IPS-NIHi11 (cell line): ENCODE measurements at regions not wholly inside any gene's neighbourhood (a gene's known extent, or its start where the extent isn't known, plus 50 kb on each side); places are given as distances from the start of the nearest gene placed in this dataset.
"Not testable (repeated sequence)": the region's sequence is repeated elsewhere in the genome, so short reads cannot be mapped to it uniquely, and the experiment has no call there.

Source experiments
- DNase-seq: peaks from one replicate; pipeline ENCODE4 v3.0.0; 2012; ENCODE audit warnings: mixed read lengths, low spot score

DNA sequence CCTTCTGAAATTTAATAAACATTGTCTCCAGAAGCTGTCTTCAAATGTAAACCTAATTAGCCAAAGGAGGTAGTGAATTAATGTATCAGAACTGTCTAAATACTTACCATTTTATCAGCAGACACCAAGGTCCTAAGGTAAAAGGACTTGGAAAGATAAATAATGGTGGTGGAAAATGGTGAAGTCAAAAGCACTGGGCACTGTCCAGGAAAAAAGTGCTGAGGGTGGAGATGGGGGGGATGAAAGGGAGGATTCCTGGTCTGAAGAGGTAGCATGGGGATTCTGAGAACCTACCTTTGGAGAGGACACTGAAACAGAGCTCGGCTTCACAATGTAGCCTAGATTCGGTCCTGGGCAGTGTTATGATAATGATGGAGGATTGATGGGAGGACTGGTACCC, 149.0 kb upstream of the DPH6 start:
- DNase-seq: no peak

- no peak for DNase-seq
Measured at GRCh38 chr15:35696767-35697231, 150.8 kb upstream of the DPH6 start.

- DNase-seq: no peak
Measured at GRCh38 chr15:35697549-35698299, 151.8 kb upstream of the DPH6 start.

DNA sequence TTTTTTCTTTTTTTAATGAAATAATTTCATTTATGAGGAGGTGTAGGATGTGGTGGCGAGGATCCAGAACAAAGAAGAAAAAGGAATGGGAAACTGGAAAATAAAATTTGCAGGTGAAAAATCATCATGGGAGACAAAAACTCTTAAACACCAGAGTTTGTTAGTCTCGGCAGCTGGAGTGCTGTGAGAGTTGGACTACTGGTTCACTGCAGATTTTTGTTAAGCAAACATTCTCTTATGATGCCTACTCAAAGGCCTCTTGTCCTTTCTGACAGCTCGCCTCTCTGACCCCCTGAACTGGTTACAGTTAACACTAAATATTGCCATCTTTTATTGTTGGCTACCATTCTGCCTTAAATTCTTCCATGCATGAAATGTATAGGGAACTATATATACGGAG, 152.4 kb upstream of the DPH6 start:
- DNase-seq: no peak

DNA sequence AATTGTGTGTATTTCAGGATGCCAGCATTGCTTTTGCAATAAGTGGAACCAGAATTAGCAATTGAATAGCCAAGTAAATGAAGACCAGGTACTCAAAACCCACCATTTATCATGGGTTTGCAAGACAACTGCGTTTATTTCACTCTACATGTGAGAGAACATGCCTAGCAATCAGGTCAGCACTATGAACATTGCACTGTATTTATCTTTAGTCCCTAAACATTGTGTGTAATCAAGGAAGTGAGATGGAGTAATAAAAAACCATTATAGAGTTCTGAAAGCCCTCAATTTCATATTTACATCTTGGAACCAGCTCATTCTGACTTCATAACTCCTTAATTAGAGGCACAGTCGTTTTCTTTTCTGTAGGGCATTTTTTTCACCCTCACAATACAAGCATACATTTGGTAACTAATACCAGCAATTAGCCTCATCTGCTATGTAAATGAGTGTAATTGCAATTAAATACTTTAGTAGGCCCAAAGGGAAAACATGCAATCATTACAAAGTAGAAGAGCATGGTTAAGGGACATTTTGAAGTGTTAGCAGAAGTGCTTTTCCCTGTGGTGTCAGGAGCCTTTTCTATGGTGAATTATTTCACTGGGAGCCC, 153.1 kb upstream of the DPH6 start:
- DNase-seq: no peak

- DNase-seq: not testable (repeated sequence)
Measured at GRCh38 chr15:35700091-35700593, 154.2 kb upstream of the DPH6 start.

DNA sequence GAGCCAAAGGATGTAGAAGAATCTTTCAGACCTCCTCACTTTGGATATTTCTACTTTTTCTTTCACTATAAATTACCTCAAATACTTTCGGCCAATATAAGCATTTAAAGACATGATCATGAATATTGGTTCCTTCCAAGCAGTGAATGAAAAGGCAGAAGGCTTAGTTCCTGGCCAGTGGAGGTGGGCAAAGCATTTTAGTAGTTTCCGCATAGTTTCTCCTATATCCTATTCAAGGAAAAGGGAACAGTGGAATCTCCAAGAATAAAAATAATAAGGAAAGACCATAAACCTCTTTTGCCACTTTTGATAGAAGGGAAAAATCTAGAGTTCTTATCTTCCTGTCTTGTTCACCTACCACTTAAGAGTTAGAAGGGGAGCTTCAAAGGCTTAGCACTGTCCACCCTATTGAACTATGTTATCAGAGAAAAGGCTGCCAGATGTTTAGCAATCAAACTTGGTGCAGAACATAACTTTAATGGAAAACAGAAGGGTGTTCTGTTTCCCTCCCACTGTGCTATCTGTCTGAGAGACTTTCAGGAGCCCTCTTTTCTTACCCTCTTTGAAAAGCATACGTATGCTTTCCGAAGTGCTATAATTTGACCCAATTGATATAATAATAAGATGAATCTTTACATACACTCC, 155.6 kb upstream of the DPH6 start:
- DNase-seq: no peak

DNA sequence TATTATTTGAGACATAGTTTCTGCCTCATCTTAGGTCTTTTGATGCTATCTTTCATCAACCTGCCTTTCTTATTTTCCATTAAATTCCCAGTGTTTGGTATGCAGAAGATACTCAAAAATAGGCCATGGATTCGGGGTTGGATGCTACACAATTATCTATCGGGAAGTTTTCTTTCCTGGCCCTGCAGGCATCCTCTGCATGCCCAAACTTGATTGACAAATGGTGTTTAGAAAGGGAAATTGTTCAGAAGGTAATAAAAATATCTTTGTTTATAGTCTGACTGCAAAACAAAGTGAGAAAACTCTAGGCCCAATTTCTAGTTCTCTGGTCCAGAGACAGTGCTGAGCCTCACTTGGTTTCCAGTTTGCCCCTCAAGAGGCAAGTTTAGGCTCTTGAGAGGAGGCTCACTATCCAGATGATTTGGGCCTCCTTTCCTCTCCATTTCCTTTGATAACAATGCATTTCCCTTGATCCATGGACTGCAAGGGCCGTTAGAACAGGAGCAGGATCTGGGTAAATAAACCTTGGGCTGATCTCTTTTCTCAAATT, 157.1 kb upstream of the DPH6 start:
- no peak for DNase-seq

DNA sequence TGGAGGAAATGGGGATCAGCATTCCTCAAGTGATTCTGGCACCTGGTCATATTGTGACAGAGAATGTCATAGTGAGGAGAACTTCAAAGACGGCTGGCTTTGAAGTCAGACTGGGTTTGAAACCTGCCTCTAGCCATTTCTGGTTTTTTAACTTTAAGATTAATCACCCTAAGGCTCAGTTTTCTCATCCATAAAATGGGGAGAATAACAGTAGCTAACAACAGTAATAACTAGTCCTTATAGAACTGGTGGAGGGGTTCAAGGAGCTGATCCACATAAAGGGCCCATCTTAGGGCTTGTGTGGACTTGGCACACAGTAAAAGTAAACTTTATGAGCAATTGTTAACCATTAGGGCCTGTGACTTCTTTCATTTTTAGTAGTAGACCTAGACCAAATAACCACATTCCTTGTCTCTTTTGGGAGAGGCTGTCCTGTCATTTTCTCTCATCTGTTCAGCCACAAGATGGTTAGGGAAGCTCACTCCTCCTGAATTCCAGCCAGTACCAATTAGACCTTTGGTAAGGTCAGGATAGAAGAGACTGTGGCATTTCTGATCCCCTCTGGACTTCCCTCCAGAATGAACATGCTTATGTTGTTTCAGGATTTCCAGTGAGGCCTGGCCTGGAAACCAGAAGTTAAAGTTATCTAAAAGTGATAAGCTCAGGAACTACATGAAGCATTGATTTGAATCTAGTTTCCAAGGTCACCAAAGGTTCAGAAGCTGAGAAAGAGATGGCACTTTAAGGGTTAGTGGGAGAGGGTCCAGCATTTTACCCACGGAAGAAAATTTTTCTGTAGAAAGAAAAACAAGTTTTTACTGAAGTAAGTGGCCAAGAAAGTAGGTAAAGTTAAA, 159.3 kb upstream of the DPH6 start:
- no peak for DNase-seq

- DNase-seq: no peak
Measured at GRCh38 chr15:35705884-35706585, 160.1 kb upstream of the DPH6 start.

DNA sequence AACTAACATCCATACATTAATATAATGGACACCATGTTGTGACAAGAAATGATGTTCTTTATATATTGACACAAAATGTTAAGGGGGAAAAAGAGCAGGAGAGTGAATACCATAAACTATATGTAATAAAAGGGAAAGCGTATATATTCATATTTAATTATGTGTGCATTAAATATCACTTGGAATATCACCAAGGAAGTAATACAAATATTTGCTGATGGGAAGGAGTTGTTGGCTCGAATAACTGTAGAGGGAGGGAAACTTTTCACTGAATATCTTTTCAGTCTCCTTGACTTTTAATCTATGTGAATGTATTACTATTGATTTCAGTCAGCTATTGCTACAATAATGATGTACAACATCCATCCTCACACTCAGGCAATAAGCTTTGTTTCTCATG, 167.0 kb upstream of the DPH6 start:
- no peak for DNase-seq

DNA sequence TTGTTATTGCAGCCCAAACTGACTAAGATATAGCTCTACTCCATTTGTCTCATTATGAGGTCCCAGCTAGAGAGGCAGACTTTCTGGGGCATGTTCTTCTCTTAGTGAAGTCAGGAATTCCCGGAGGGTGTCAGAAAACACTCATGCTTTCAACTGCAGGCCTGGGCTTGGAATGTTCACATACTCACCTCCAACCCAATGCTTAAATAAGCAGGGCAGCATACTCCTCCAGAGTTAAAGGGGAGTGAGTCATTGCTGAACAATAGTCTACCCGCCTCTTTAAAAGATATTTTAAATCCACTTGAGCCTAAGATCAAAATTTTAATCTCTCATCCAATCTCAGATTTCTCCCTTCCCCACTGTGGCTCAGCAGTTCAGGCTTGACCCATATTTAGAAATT, 167.8 kb upstream of the DPH6 start:
- no peak for DNase-seq

GRCh38 chr15:35717721-35718120, 171.8 kb upstream of the DPH6 start:
- no peak for DNase-seq

DNA sequence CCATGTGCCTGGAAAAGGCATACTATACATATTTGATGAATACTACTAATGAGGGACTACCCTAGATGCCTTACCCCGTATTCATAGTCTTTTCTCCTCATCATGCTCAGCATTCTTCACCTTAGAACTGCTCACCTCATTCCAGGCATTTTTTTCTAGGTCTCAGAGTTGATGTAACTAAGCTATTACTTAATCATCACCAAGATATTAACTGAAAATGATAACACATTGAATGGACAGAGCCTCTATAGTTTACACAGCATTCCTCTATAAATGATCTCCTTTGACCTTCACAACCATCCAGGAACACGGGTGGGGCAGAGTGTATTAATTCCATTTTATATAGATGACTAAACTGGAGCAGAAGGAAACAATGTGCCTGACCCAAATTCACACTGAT, 174.1 kb upstream of the DPH6 start:
- DNase-seq: no peak

- no peak for DNase-seq
Measured at GRCh38 chr15:35720984-35721383, 175.0 kb upstream of the DPH6 start.

DNA sequence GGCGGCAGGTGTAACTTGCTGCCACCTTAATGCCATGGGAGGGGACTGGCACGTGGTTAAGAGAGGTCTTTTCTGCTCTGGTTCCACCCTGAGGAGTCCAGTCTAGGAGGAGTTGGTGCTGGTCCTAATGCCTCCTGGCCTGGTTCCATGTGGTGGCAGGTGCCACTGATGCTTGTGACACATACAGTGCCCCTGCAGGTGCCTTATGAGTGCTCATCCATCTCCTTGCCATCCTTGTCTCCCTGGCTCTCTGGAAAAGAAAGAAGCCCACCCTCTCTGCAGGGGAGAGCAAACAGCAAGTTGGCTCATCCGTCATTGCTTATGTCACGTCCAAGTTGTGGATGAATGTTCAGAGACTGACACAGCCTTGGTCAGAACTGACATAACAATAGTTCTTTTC, 175.8 kb upstream of the DPH6 start:
- DNase-seq: no peak

DNA sequence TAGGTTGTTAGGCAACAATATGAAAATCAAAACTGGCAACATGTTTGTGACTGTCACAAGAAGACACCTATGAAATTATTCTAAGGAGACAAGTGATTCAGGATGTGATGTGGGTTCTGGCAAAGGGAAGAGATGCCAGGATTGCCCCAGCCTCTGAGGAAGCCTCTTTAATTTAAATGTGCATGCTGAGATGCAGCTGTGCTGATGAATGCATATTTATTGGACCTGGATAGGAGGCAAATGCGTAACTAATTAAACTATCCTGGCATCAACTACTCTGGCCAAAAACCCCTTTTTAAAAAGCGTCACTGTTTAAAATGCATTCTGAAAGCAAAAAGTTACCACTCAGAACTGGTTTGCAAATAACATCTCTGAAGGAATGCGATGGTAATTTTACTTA, 176.5 kb upstream of the DPH6 start:
- no peak for DNase-seq

- no peak for DNase-seq
Measured at GRCh38 chr15:35723120-35723847, 177.3 kb upstream of the DPH6 start.

GRCh38 chr15:35723852-35724251, 177.9 kb upstream of the DPH6 start:
- DNase-seq: no peak

- no peak for DNase-seq
Measured at GRCh38 chr15:35724626-35725025, 178.7 kb upstream of the DPH6 start.

GRCh38 chr15:35725353-35725752, 179.4 kb upstream of the DPH6 start:
- DNase-seq: no peak
